Kidney (tissue), 13 donors: ENCODE measurements at regions not wholly inside any gene's neighbourhood (a gene's known extent, or its start where the extent isn't known, plus 50 kb on each side); places are given as distances from the start of the nearest gene placed in this dataset.

Experiments
- DNase-seq, 5 donors: peaks; one replicate each; pipeline ENCODE4 v3.0.0-alpha.2; 2013 to 2020
- FAIRE-seq: peaks from 2 replicates; lab custom pipeline; 2012; peaks lifted over from hg19 to GRCh38; lab: Jason Lieb, UNC
- H3K27ac ChIP-seq, 2 donors: one replicate each; pipeline ENCODE4 v1.7.0; 2013; ENCODE audit warnings: low read depth in 2 of 2, low read length in 2 of 2, inconsistent platforms in 1 of 2
- H3K27me3 ChIP-seq: one replicate; pipeline ENCODE4 v1.7.1; 2013; ENCODE audit warnings: low read length, inconsistent platforms; ENCODE audit not compliant: control insufficient read depth, insufficient read depth
- H3K36me3 ChIP-seq, 3 donors: one replicate each; pipeline versions ENCODE4 v1.7.0 to v1.7.1; 2013; ENCODE audit warnings: low read length in 3 of 3, control low read depth in 1 of 3, inconsistent platforms in 1 of 3; ENCODE audit not compliant: insufficient read depth in 3 of 3, control insufficient read depth in 2 of 3
- H3K4me1 ChIP-seq, 3 donors: one replicate each; pipeline versions ENCODE4 v1.7.0 to v1.7.1; 2013; ENCODE audit warnings: low read length in 3 of 3, inconsistent platforms in 1 of 3, low read depth in 1 of 3; ENCODE audit not compliant: control insufficient read depth in 2 of 3, insufficient read depth in 2 of 3
- H3K4me3 ChIP-seq, 3 donors: one replicate each; pipeline versions ENCODE4 v1.7.0 to v1.8.1; 2013; ENCODE audit warnings: low read length in 3 of 3, control low read depth in 1 of 3, inconsistent platforms in 1 of 3
- H3K9ac ChIP-seq, 3 donors: one replicate each; pipeline versions ENCODE4 v1.7.0 to v1.7.1; 2013; ENCODE audit warnings: low read length in 3 of 3, control low read depth in 1 of 3, inconsistent platforms in 1 of 3
- H3K9me3 ChIP-seq, 3 donors: one replicate each; pipeline versions ENCODE4 v1.7.0 to v1.7.1; 2013; ENCODE audit warnings: low read length in 3 of 3, control low read depth in 1 of 3, inconsistent platforms in 1 of 3; ENCODE audit not compliant: control insufficient read depth in 2 of 3, insufficient read depth in 1 of 3
- CTCF ChIP-seq: IDR thresholded peaks from 3 replicates; pipeline ENCODE4 v1.5.1; 2012; ENCODE audit warnings: mild to moderate bottlenecking, moderate library complexity, borderline replicate concordance; ENCODE audit not compliant: insufficient read depth; ENCODE audit errors: extremely low read depth
- intact Hi-C: fragments of 100-400 bp; cut with DNase I; formaldehyde crosslinking; loops from one replicate; pipeline ENCODE4 v1.11.1; 2022
- donor health status: control.
- donor health status: control.
- donor health status: control.
- donor health status: control.
- donor health status: control.
- donor health status: DM: yes; HTN: yes; CAD: no.
- donor health status: Normal renal cell carcinoma (clear cell type).

DNA sequence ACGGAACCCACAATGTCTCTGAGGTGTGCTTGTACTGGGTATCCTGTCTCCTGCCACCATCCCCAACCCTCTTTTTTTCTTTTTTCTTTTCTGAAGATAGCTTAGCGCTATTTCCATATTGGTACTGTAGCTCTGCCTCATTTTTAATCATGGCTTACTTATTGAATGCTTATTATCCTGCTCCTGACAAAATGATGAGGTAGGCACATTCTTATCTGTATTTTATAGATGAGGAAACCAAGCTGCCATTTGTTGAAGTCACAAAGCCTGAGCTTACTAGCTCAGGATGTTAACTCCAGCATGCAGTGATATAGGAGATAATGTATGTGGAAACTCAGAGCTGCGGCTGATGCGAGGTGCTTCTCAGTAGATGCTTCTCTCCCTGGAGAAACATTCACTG lies 61.4 kb upstream of the GPR6 start:
- H3K9ac ChIP-seq, result no peak overlapping the region
- no peak for DNase-seq
- no peak overlapping the region for H3K27ac ChIP-seq
- intact Hi-C loops, result no loop called here
- H3K27me3 ChIP-seq, result no peaks in the 10 kb centered on the region
- no peaks in the 10 kb centered on the region for H3K4me1 ChIP-seq
- no peak for FAIRE-seq
- TF ChIP-seq CTCF, result no peak
- H3K9me3 ChIP-seq, result no peaks in the 10 kb centered on the region
- H3K36me3 ChIP-seq, result no peaks in the 10 kb centered on the region
- no peak overlapping the region for H3K4me3 ChIP-seq

- intact Hi-C loops, result no loop called here
These were observed 59.9 kb upstream of the GPR6 start for GRCh38 chr6:109918227-109918626.

GRCh38 chr6:109920911-109921310 lies 57.2 kb upstream of the GPR6 start:
- intact Hi-C loops, result no loop called here
- no peak overlapping the region for H3K4me3 ChIP-seq
- peaks cover 0 to 6% (median 5%) of the 10 kb centered on the region in 3 donors for H3K4me1 ChIP-seq
- no peaks in the 10 kb centered on the region for H3K9me3 ChIP-seq
- no peaks in the 10 kb centered on the region for H3K36me3 ChIP-seq
- DNase-seq, result no peak
- no peak for FAIRE-seq
- H3K9ac ChIP-seq, result no peak overlapping the region
- H3K27ac ChIP-seq, result no peak overlapping the region
- TF ChIP-seq CTCF, result no peak
- H3K27me3 ChIP-seq, result no peaks in the 10 kb centered on the region

More at GRCh38 chr6:109918227-109918626, 59.9 kb upstream of the GPR6 start:
- H3K4me3 ChIP-seq, result no peak overlapping the region
- FAIRE-seq (no peak), DNase-seq (no peak)
- H3K27ac ChIP-seq, result no peak overlapping the region
- no peaks in the 10 kb centered on the region for H3K4me1 ChIP-seq
- H3K27me3 ChIP-seq, result no peaks in the 10 kb centered on the region
- H3K9me3 ChIP-seq, result no peaks in the 10 kb centered on the region
- H3K9ac ChIP-seq, result no peak overlapping the region
- TF ChIP-seq CTCF, result no peak
- no peaks in the 10 kb centered on the region for H3K36me3 ChIP-seq

GRCh38 chr6:109922851-109923250 lies 55.3 kb upstream of the GPR6 start:
- Histone ChIP-seq H3K27me3 (no peaks in the 10 kb centered on the region), H3K9ac (no peak overlapping the region), H3K4me3 (no peak overlapping the region), H3K36me3 (no peaks in the 10 kb centered on the region), H3K27ac (no peak overlapping the region), H3K9me3 (no peaks in the 10 kb centered on the region), H3K4me1 (peaks cover 0 to 6% (median 5%) of the 10 kb centered on the region in 3 donors)
- intact Hi-C loops, result no loop called here
- TF ChIP-seq CTCF, result no peak
- FAIRE-seq (no peak), DNase-seq (peak in 1 of 5 donors; percentile 8)
